Adrenal gland (tissue), 5 donors: ENCODE measurements at regions not wholly inside any gene's neighbourhood (a gene's known extent, or its start where the extent isn't known, plus 50 kb on each side); places are given as distances from the start of the nearest gene placed in this dataset.

ENCODE experiments used
- CTCF ChIP-seq, 6 experiments: fragments of 450-650 bp in 4 of 6; fragments of 200-600 bp in 2 of 6; sonication (generic) in 1 of 6; IDR thresholded peaks; 1 replicate in 5 of 6; 2 replicates in 1 of 6; pipeline versions ENCODE4 v1.5.1 to v1.8.0; 2016 to 2021; ENCODE audit warnings: antibody characterized with exemption in 6 of 6, mild to moderate bottlenecking in 2 of 6, moderate library complexity in 1 of 6
- POLR2A ChIP-seq, 2 donors: fragments of 450-650 bp; IDR thresholded peaks; one replicate each; pipeline ENCODE4 v1.6.1; 2017; ENCODE audit warnings: antibody characterized with exemption in 2 of 2, mild to moderate bottlenecking in 2 of 2, moderate library complexity in 1 of 2
- donor health status: DM: no; HTN: no; CAD: no.

- no peak for TF ChIP-seq POLR2A (IDR thresholded peaks at IDR 0.05)
- no peak for TF ChIP-seq CTCF (IDR thresholded peaks at IDR 0.05)
These were observed 100.0 kb downstream of the AQP4 start for GRCh38 chr18:26765498-26765897.
